SK-N-SH treated with all-trans-retinoic acid at 6 μM for 48 hours (cell line): ENCODE measurements at regions not wholly inside any gene's neighbourhood (a gene's known extent, or its start where the extent isn't known, plus 50 kb on each side); places are given as distances from the start of the nearest gene placed in this dataset.

Experiments
- ATAC-seq: fragments of 200-7000 bp; cut with Tn5 transposase; 3 replicates; pipeline ENCODE4 v1.9.1; 2020; ENCODE audit warnings: mild to moderate bottlenecking, moderate library complexity
- ARNTL ChIP-seq: fragments of 450-650 bp; formaldehyde crosslinking; IDR thresholded peaks from 2 replicates; pipeline ENCODE4 v1.5.0; 2020; ENCODE audit warnings: low read depth, mild to moderate bottlenecking, moderate library complexity, borderline replicate concordance
- BACH2 ChIP-seq: fragments of 250-450 bp; sonication (Bioruptor Pico); IDR thresholded peaks from 2 replicates; pipeline ENCODE4 v1.9.0; 2021; ENCODE audit warnings: mild to moderate bottlenecking, borderline replicate concordance
- CREB5 ChIP-seq: fragments of 250-450 bp; sonication (Bioruptor Pico); IDR thresholded peaks from 2 replicates; pipeline ENCODE4 v1.5.1; 2020; ENCODE audit warnings: low read depth, mild to moderate bottlenecking, moderate library complexity
- CSRNP3 ChIP-seq: fragments of 250-450 bp; sonication (Bioruptor Pico); IDR thresholded peaks from 2 replicates; pipeline ENCODE4 v1.5.1; 2021; ENCODE audit warnings: mild to moderate bottlenecking, moderate library complexity
- GLIS3 ChIP-seq: fragments of 250-450 bp; sonication (Bioruptor Pico); IDR thresholded peaks from 2 replicates; pipeline ENCODE4 v1.5.0; 2020; ENCODE audit warnings: mild to moderate bottlenecking, moderate library complexity
- ISL1 ChIP-seq: fragments of 250-450 bp; sonication (Bioruptor Pico); IDR thresholded peaks from 2 replicates; pipeline ENCODE4 v2.1.2; 2022; ENCODE audit warnings: mild to moderate bottlenecking, moderate library complexity
- OSR1 ChIP-seq: fragments of 250-450 bp; sonication (Bioruptor Pico); IDR thresholded peaks from 2 replicates; pipeline ENCODE4 v1.8.0; 2022; ENCODE audit warnings: moderate library complexity, mild to moderate bottlenecking, inconsistent platforms
- PATZ1 ChIP-seq: fragments of 250-450 bp; sonication (Bioruptor Pico); IDR thresholded peaks from 2 replicates; pipeline ENCODE4 v1.8.0; 2020; ENCODE audit warnings: mild to moderate bottlenecking, moderate library complexity, borderline replicate concordance
- POU6F1 ChIP-seq: fragments of 250-450 bp; sonication (Bioruptor Pico); IDR thresholded peaks from 2 replicates; pipeline ENCODE4 v1.8.0; 2021; ENCODE audit warnings: low read depth, mild to moderate bottlenecking, moderate library complexity, borderline replicate concordance
- PPARA ChIP-seq: fragments of 250-450 bp; sonication (Bioruptor Pico); IDR thresholded peaks from 2 replicates; pipeline ENCODE4 v1.5.0; 2020; ENCODE audit warnings: mild to moderate bottlenecking, borderline replicate concordance
- RARB ChIP-seq: fragments of 250-450 bp; sonication (Bioruptor Pico); IDR thresholded peaks from 2 replicates; pipeline ENCODE4 v1.8.0; 2021; ENCODE audit warnings: mild to moderate bottlenecking, moderate library complexity
- SNAI2 ChIP-seq: fragments of 250-450 bp; sonication (Bioruptor Pico); IDR thresholded peaks from 2 replicates; pipeline ENCODE4 v1.5.0; 2020; ENCODE audit warnings: mild to moderate bottlenecking, moderate library complexity
- TCF4 ChIP-seq: fragments of 250-450 bp; sonication (Bioruptor Pico); IDR thresholded peaks from 2 replicates; pipeline ENCODE4 v1.8.0; 2021; ENCODE audit warnings: mild to moderate bottlenecking, moderate library complexity, borderline replicate concordance
- TSHZ2 ChIP-seq: fragments of 250-450 bp; sonication (Bioruptor Pico); IDR thresholded peaks from 2 replicates; pipeline ENCODE4 v1.5.0; 2020; ENCODE audit warnings: mild to moderate bottlenecking, moderate library complexity
- ZFP3 ChIP-seq: fragments of 250-450 bp; sonication (Bioruptor Pico); IDR thresholded peaks from 2 replicates; pipeline ENCODE4 v1.5.0; 2020; ENCODE audit warnings: mild to moderate bottlenecking, moderate library complexity
- ZFP30 ChIP-seq: fragments of 450-650 bp; formaldehyde crosslinking; IDR thresholded peaks from 2 replicates; pipeline ENCODE4 v1.5.0; 2022; ENCODE audit warnings: mild to moderate bottlenecking, moderate library complexity
- ZNF565 ChIP-seq: fragments of 450-650 bp; formaldehyde crosslinking; conservative IDR thresholded peaks from 2 replicates; pipeline ENCODE4 v1.5.0; 2020; ENCODE audit warnings: low read depth, mild to moderate bottlenecking, moderate library complexity
- ZNF70 ChIP-seq: fragments of 450-650 bp; formaldehyde crosslinking; IDR thresholded peaks from 2 replicates; pipeline ENCODE4 v1.5.0; 2020; ENCODE audit warnings: mild to moderate bottlenecking, moderate library complexity
- ZNF8 ChIP-seq: fragments of 450-650 bp; formaldehyde crosslinking; IDR thresholded peaks from 2 replicates; pipeline ENCODE4 v1.5.0; 2020; ENCODE audit warnings: mild to moderate bottlenecking, moderate library complexity

GRCh38 chr6:119590066-119590465 lies 240.5 kb upstream of the MAN1A1 start:
- no peak for ATAC-seq
- TF ChIP-seq SNAI2 (CRISPR knock-in tag), result no peak
- TF ChIP-seq ARNTL (CRISPR knock-in tag), result no peak
- TF ChIP-seq ZFP30 (CRISPR knock-in tag), result no peak
- TF ChIP-seq CREB5 (CRISPR knock-in tag), result no peak
- no peak for TF ChIP-seq ZNF70 (CRISPR knock-in tag)
- TF ChIP-seq ISL1 (CRISPR knock-in tag), result no peak
- no peak for TF ChIP-seq ZFP3 (CRISPR knock-in tag)

- TF ChIP-seq TCF4 (no peak), POU6F1 (no peak), PPARA (CRISPR knock-in tag) (no peak), ARNTL (CRISPR knock-in tag) (no peak), ZFP3 (CRISPR knock-in tag) (no peak), CSRNP3 (CRISPR knock-in tag) (no peak), TSHZ2 (no peak), ZNF565 (no peak), ZFP30 (CRISPR knock-in tag) (no peak), ZNF70 (CRISPR knock-in tag) (no peak), ISL1 (CRISPR knock-in tag) (no peak), ZNF8 (CRISPR knock-in tag) (no peak), SNAI2 (CRISPR knock-in tag) (no peak), BACH2 (no peak), RARB (no peak)
- no peak for ATAC-seq
Observed at GRCh38 chr6:119587537-119587936, 238.0 kb upstream of the MAN1A1 start.

GRCh38 chr6:119586250-119586882 lies 236.8 kb upstream of the MAN1A1 start:
- TF ChIP-seq CSRNP3 (CRISPR knock-in tag) (no peak), ZFP30 (CRISPR knock-in tag) (no peak), GLIS3 (CRISPR knock-in tag) (no peak), RARB (no peak), PATZ1 (CRISPR knock-in tag) (no peak), BACH2 (no peak), OSR1 (no peak)
- ATAC-seq, result no peak
